Dermis microvascular lymphatic vessel endothelial cell (primary cell): ENCODE measurements at regions not wholly inside any gene's neighbourhood (a gene's known extent, or its start where the extent isn't known, plus 50 kb on each side); places are given as distances from the start of the nearest gene placed in this dataset.
"Not testable (repeated sequence)": the region's sequence is repeated elsewhere in the genome, so short reads cannot be mapped to it uniquely, and the experiment has no call there.

Experiments used
- DNase-seq, 2 donors: peaks; one replicate each; pipeline versions ENCODE4 v3.0.0 to v3.0.0-alpha.2; 2010; ENCODE audit warnings: low read depth in 2 of 2

DNA sequence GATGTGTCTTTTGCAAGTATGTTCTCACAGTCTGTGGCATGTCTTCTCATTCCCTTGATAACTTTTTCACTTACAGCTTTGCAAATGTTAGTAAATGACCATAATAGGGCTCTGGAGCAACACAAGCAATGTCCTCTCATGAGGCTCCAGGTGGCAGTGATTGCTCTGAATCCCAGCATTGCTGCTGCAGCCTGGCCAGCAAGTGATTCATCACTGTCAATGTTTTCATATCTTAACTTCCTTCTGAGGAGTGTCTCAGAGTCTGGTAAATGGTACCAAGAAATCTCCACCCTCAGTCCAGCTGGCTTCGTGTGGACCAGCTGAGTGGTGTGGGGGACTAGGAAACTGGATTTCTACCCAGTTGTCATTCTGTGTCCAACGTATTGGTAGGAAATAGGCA is 139.6 kb downstream of the MYLK4 start:
- DNase-seq = no peak

DNA sequence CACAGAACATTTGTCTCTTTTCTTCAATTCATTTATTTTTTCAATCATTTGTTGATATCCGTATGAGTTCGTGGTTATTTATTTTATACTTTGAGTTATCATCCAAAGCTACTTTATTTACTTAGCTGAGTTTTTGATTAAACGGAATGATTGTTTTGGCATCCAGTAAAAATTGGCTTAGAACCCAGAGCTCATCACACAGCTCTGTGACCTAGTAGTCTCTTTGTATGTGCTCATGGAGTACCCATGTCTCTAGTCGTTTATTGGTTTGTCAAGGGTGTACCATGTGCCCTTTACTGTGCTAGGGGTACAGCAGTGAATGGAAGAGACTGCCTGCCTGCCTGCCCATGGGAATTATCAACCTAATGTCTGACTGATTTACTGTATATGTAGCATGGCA is 142.2 kb downstream of the MYLK4 start:
- DNase-seq = no peak

DNA sequence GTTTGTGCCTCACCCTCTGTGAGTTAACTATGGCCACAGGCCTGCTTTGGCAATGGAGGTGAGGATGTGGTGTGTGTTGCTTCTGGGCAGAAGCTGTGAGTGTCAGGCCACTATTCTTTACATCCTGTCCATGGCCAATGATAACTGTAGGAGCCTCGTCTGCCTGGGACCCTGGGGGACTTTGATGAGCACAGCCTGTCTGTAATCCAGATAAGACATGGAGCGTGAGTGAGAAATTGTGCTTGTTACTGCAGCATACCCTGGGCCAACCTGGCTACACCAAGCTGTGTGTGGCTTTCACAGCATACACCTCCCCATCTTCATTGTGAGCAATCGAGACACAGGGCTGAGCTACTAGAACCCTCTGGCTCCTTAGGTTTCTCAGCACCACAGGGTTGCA is 150.4 kb downstream of the MYLK4 start:
- DNase-seq = no peak

DNA sequence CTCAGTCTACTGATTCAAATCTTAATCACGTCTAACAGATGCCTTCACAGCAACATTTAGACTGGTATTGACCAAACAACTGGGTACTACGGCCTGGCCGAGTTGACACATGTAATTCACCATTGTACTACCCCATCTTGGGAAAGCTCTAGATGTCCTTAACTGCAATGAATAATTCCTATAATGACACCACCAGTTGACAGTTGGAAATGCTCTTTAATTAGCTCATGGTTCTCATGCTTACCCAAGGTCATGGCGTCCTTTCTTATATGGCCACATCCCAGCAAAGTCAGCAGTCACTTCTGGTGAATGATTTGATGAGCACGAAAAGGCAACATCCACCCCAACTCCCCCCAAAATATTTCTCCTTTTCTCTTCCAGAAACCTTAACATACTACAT is 150.9 kb downstream of the MYLK4 start:
- DNase-seq = no peak

DNA sequence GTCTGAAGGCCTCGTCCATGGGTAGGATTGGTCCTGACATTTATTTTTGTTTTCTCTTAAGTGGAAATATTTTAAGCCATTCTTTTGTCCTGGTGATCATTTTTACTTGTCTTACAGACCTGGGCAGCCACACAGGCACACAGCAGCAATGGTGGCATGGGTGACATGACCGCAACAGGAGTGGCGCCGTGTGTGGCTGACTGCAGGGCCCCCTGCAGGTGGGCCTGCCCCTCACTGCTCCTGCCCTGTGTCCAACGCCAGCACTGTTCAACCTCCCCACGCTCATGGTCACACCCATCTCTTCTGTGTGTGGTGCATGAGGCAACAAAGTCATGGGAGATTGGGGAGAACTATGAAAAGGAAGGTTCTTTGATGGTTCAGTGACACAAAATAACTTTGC is 151.9 kb downstream of the MYLK4 start:
- no peak for DNase-seq

DNA sequence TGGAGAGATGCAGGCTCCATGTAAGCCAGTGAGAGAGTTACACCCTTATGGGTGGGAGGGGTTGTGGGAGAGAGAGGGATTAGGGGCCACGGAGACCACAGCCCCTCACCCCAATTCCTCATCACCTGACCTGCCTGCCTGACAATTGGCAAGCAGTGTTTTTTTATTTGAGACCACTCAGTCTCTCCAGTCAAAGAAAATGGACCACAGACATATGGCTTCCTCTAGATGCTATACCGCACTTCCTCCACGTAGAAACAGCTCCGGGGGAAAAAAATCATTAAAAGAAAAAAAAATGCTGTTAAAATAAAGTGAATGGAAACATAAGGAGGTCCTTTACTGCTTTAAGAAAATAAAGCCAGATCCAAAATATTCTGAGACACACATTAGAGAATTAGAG is 152.7 kb downstream of the MYLK4 start:
- no peak for DNase-seq

DNA sequence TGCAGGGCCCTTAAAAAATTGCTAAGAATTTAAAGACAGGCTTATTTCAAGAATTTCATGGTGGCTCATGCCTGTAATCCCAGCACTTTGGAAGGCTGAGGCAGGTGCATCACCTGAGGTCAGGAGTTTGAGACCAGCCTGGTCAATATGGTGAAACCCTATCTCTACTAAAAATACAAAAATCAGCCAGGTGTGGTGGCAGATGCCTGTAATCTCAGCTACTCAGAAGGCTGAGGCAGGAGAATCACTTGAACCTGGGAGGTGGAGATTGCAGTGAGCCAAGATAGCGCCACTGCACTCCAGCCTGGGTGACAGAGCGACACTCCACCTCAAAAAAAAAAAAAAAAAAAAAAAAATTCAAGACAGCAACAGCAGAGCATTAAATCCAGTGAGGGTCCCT is 153.3 kb downstream of the MYLK4 start:
- not testable (repeated sequence) for DNase-seq

DNA sequence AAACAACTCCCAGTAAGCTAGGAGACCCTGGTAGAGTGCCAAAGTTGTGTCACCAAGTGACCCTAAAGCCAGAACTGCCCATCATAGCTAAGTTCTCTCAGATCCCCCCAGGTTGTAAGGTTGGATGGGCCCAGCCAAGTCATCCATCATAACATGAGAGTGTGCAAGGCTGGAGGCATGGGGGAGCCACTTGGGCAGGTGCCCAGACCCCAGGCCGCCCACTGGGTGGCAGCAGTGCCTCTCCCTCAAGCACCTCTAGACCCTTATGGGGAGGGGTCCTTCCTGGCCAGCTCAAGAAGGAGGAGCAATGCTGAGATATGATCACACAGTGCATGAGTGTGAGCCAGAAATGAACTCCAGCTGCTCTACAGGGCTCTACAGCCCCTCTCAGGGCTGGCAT is 154.5 kb downstream of the MYLK4 start:
- DNase-seq = no peak

DNA sequence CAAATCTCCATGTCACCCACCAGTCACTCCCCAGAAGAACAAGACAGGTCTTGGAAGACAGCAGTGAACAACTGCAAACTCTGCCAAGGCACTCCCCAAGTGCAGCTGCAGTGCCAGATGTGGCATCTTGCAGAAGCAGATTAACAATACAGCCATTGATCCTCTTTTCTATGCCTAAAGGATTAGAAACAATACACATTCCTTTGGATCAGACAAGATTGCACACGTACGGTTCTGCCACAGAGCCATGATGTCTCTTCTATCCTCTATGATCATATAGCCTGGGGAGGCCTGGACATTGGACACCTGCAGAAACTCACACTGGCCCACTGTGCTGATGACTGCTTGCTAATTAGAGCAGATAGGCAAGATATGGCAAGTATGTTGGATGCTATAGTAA is 155.9 kb downstream of the MYLK4 start:
- no peak for DNase-seq

DNA sequence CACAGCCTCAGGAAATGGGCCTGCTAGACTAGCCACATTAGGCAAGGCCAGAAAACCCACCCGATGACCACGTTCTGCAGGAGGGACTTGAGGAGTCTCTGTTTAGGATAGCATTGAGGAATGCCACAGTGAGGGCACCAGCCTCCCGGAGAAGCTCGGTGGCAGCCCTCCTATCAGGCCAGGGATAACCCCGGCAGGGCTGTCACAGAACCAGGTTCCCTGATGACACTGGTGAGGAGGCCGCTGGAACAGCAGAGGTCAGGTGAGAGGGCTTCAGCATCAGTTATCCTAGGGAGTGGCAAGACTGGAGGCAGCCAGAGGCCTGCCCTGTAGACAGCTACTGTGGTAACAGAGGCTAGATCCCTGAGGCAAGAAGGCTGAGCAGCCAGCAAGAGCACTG is 157.6 kb downstream of the MYLK4 start:
- no peak for DNase-seq

DNA sequence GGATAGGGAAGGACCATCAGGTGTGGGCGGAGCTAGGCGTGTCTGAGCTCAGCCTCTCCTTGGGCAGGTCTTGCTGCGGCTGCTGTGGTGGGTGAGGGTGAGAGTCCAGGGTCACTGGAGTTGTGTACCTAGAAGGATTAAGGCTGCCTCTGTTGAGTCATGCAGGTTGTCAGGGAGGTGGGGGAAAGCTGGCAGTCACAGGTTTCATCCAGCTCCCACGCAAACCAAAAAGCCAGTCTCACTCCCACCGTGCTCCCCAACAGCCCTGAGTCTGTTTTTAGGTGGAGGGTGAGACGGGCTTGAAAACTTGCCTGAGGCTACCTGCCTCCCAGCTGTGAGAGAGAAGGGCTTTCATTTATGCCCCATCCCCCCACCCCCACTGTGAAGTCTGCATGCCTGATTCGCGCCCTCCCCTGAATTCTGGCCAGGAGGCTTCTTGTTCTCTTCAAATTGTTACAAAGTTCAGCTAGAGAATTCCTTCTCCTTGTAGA is 161.5 kb downstream of the MYLK4 start:
- DNase-seq = no peak

DNA sequence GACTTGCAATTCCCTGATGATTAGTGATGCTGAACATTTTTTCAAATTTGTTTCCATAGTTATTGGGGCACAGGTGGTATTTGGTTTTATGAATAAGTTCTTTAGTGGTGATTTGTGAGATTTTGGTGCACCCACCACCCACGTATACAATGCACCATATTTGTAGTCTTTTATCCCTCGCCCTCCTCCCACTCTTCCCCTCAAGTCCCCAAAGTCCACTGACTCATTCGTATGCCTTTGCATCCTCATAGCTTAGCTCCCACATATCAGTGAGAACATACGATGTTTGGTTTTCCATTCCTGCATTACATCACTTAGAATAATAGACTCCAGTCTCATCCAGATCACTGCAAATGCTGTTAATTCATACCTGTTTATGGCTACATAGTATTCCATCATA is 167.3 kb downstream of the MYLK4 start:
- no peak for DNase-seq

DNA sequence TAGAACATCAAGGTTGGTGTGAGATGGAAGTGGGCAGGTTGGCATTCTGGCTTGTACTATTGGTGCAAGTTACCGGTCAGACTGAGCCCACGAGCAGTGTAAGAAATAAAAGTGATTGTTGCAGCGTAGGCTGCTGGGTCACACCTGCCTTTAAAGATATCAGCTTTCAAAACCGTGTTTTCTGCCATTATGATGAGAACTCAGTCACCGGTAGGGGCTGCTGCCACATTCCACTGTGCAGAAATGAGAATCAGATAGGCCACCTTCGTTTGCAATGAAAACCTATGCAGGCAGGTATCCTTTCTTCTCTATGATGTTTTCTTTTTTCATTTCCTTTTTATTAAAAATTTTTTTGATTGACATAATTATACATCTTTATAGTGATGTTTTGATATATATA is 168.5 kb downstream of the MYLK4 start:
- DNase-seq = no peak

DNA sequence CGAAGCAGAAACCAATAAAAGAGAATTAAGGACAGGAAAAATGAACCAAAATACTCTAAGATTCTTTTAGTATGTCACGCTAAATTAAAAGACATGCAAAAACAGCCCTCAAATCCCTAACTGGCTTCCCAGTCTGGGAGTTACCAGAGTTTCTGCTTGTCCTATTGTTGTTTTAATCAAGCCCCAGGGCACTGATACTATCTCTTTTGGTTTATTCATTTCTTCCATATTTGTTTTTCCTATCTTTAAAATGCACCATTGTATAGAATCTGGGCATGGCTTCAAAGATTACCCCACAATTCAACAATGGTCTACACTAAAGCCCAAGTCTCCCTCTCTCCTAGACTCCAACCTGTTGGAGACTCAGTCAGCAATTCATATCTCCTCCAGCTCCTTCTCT is 169.1 kb downstream of the MYLK4 start:
- DNase-seq = no peak

DNA sequence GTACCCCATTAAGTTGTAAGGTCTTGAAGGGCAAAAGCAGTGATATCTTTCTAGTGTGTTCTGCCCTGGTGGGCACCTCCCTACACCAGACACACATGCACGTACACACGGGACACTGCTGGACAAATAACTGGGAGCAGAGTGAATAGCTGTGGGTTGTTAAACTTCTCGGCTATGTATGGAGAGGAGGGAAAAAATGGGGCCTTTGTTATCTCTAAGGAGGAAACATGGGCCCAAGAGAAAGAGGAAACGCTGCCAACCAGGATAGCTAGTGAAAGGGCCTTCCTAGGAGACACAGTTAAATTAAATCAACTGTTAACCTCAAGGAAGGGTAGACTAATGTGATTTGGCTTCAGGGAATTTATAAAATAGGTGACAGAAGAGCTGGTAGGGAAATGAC is 169.7 kb downstream of the MYLK4 start:
- DNase-seq = no peak

DNA sequence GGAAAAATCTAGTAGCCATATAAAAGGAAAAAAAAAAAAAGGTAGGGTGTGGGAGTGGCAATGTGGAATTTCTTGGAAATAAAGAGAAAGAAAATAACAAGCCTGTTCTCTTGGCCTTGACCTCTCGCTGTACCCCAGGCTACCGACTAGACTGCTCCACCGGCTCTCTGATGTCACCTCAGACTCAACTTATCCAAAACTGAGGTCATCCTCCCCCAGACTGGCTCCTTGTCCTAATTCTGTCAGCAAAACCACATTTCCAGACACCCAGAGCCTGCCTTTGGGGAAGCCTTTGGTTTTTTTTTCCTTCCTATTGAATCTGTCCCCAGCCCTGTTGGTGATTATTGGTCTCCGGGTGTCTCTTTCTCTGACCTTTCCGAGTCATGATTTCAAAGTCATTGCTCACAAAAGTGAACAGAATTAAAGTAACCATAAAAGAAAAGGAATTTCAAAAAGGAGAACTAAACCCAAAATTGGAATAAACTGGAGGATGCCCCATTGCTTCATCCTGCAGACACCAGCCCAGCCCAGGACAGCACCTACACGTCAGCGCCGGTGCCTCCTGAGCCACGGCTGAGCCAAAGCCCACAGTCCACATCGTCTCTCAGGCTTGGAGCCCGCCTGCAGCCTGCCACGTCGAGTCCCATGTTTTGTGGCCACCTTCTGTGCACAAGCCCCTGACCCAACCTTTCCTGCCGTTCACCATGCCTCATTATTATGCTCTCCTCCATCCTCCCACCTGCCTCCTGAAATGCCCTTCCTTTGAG is 170.7 kb downstream of the MYLK4 start:
- no peak for DNase-seq

DNA sequence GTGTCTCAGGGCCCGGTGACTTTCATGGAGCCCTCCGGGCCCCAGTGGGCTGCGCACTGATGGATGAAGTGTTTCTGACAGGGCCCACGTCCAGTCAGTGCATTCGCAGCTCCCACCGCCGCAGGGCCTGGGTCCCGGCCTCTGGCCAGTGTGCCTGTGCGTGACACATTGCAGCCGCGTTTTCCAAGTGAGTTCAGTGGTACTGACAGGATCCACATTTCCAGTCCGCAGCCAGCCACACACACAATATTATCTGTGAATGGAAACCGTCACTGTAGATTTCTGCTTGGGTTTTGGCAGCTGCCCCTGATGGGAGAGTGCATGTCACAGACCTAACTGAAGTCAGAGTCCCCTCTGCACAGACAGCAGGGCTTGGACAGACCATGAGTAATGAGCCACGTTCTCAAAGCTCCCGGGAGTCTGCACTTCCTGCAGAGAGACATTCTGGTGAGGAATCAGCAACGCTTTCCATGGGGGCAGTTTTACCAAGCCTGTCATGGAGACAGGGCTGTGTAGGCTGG is 171.4 kb downstream of the MYLK4 start:
- peak in 1 of 2 donors; percentile 50 for DNase-seq

DNA sequence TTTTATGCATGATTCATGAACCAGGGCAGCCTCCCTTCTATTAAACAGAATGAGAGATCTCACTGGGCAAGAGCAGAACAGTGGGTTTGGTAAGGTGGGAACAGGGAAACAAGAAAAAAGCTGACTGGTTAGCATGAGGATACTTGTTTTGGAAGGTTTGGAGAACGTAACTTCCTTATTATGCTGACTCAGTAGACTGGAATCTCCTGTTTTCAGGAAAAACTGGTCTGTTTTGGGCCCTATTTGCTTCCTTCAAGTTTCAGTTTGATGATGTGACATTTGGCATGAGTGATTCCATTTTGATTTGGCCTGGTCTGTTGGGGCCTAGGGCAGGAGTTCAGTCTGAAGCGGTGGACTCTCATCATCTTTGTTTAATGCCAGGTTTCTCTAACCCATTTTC is 172.0 kb downstream of the MYLK4 start:
- peak; percentile 45 to 82 for DNase-seq

DNA sequence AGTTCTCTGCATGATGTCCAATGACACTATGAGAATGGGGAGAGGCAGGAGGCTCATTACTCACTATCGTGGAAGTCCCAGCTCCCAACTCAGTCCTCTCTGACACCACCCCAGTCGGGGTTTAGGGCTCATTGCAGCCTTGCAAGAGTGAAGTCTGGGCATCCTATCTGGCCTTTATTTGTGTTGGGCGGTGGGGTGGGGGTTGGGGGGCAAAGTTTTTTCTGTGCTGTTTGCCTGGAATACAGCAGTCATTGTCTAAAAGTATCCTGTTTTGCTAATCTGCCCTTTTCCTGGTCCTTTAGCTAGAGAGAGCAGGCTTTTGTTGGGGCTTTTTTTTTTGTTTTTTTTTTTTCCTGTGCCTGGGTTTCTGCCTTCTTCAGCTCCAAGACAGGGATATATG is 174.2 kb downstream of the MYLK4 start:
- DNase-seq = peak in 1 of 2 donors; percentile 76

DNA sequence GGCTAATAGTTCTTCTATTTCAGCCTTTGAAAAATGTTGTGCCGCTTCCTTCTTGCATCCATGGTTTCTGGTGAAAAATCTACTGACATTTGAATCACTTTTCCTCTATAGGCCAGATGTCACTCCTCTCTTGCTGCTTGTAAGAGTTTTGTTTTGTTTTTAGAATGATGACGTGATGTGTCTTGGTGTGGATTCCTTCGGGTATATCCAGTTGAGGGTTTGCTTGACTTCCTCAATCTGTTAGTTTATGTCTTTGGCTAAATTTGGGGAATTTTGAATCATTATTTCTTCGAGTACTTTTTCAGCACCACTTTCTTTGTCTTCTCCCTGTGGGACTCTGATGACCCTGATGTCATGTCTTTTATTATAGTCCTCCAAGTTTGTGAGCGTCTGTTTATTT is 175.5 kb downstream of the MYLK4 start:
- DNase-seq = peak in 1 of 2 donors; percentile 49

DNA sequence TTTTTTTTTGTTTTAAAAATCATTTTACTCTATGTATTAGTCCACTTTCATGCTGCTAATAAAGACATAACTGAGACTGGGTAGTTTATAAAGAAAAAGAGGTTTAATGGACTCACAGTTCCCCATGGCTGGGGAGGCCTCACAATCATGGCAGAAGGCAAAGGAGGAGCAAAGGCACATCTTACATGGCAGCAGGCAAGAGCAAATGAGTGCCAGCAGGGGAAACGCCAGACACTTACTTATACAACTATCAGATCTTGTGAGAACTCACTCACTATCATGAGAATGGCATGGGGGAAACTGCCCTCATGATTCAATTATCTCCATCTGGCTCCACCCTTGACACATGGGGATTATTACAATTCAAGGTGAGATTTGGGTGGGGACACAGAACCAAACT is 181.3 kb downstream of the MYLK4 start:
- DNase-seq = not testable (repeated sequence)

DNA sequence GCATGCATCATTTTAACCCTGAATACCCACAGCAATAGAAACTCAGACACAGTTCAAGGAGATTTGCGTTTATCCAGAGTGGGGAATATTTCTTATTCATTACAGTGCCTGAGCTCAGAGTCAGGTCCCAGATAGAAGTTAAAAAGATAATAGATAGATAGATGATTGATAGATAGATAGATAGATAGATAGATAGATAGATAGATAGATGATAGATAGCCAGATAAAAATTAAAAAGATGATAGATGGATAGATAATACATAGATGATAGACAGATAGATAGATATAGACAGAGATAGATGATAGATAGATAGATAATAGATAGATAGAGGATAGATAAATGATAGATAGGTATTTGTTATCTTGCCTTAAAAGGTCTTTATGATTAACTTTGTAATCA is 184.7 kb downstream of the MYLK4 start:
- DNase-seq = no peak

DNA sequence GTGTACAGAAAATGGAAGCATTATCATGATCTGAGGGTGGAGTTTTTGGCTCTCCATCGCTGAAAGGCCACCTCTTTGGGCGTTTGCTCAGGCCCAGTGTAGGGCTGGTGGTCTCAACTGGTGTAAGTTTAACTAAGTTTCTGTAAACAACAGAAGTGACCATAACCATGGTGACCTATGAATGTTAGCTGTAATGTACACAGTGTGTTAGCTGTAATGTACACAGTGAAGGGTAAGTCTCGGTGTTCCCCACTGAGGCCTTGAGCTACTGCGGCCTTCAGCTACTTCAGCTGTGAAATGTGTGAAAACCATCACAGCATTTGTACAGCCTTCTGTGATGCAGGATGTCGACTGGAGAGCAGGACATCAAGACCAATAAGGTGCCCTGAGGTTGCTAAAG is 185.2 kb downstream of the MYLK4 start:
- no peak for DNase-seq

DNA sequence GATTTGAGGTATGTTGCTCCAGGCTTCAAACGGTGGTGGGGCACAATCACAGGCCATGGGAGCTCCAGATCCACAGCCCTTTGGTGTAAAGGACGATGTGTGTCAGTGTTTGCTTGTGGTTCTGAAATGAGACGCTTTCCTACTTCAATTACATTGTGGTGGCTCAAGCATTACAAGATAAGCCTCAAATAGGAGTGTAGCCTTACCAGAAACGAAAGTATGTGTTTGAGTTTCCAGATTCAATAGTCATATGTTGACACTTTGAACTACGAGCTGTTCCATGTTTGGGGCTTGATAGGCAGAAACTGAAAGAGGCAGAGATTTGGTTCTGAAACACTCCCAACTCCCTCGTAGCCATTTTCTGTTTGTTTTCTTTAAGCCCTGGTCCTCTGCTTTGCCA is 187.1 kb downstream of the MYLK4 start:
- no peak for DNase-seq
